GM12878 (cell line): ENCODE measurements at regions not wholly inside any gene's neighbourhood (a gene's known extent, or its start where the extent isn't known, plus 50 kb on each side); places are given as distances from the start of the nearest gene placed in this dataset.

Source experiments
- CEBPB ChIP-seq, 2 experiments: fragments of 150-350 bp in 1 of 2; IDR thresholded peaks; 2 replicates each; pipeline ENCODE4 v1.6.1; 2012 to 2014; ENCODE audit warnings: low read depth in 2 of 2, low read length in 2 of 2, borderline replicate concordance in 1 of 2, inconsistent platforms in 1 of 2
- EP300 ChIP-seq, 2 experiments: fragments of 150-350 bp in 1 of 2; IDR thresholded peaks; 2 replicates each; pipeline ENCODE4 v1.6.1; 2011 to 2012; ENCODE audit warnings: low read depth in 2 of 2, low read length in 2 of 2, borderline replicate concordance in 1 of 2, improper control_type of control experiment in 1 of 2, inconsistent platforms in 1 of 2; ENCODE audit not compliant: control insufficient read depth in 1 of 2
- EZH2 ChIP-seq: IDR thresholded peaks from 2 replicates; pipeline ENCODE4 v1.6.1; 2012; ENCODE audit warnings: low read depth, mild to moderate bottlenecking, control low read depth, inconsistent platforms, low read length, borderline replicate concordance; ENCODE audit not compliant: control insufficient read depth
- MXI1 ChIP-seq: fragments of 150-350 bp; IDR thresholded peaks from 2 replicates; pipeline ENCODE4 v1.6.1; 2011; ENCODE audit warnings: low read depth, mild to moderate bottlenecking, inconsistent platforms, low read length, improper control_type of control experiment
- NBN ChIP-seq: fragments of 450-650 bp; IDR thresholded peaks from 2 replicates; pipeline ENCODE4 v1.6.1; 2016
- PML ChIP-seq: IDR thresholded peaks from 2 replicates; pipeline ENCODE4 v1.6.1; 2012; ENCODE audit warnings: low read length, inconsistent platforms
- POLR2A ChIP-seq: IDR thresholded peaks from 2 replicates; pipeline ENCODE4 v1.6.1; 2011; ENCODE audit warnings: low read depth, mild to moderate bottlenecking, low read length
- TCF7 ChIP-seq: IDR thresholded peaks from 2 replicates; pipeline ENCODE4 v1.6.1; 2014; ENCODE audit warnings: antibody characterized with exemption, borderline replicate concordance
- USF1 ChIP-seq: IDR thresholded peaks from 2 replicates; pipeline ENCODE4 v1.6.1; 2011; ENCODE audit warnings: borderline replicate concordance, low read depth, mild to moderate bottlenecking, moderate library complexity, mixed read lengths, low read length; ENCODE audit not compliant: insufficient read depth; ENCODE audit errors: extremely low read length
- USF2 ChIP-seq: IDR thresholded peaks from 2 replicates; pipeline ENCODE4 v1.6.1; 2011; ENCODE audit warnings: low read depth, low read length, improper control_type of control experiment, borderline replicate concordance
- ZNF274 ChIP-seq: IDR thresholded peaks from one replicate; pipeline ENCODE4 v1.8.0; 2011; ENCODE audit not compliant: insufficient read length, insufficient read depth
- TF ChIP-seq, protein P1 (sequence below), 3 experiments: IDR thresholded peaks in 2 of 3; conservative IDR thresholded peaks in 1 of 3; 2 replicates each; pipeline ENCODE4 v1.5.1; 2011; ENCODE audit warnings: low read depth in 3 of 3, low read length in 3 of 3, mild to moderate bottlenecking in 3 of 3, control low read depth in 2 of 3, moderate library complexity in 2 of 3, inconsistent platforms in 1 of 3, mixed read lengths in 1 of 3; ENCODE audit not compliant: control insufficient read depth in 2 of 3, insufficient read depth in 1 of 3; ENCODE audit errors: extremely low read depth in 1 of 3
- TF ChIP-seq, protein P2 (sequence below): fragments of 450-650 bp; formaldehyde crosslinking; IDR thresholded peaks from 2 replicates; pipeline ENCODE4 v1.5.0; 2022; ENCODE audit warnings: mild to moderate bottlenecking, missing genetic modification characterization

- TF ChIP-seq, protein P1, sequence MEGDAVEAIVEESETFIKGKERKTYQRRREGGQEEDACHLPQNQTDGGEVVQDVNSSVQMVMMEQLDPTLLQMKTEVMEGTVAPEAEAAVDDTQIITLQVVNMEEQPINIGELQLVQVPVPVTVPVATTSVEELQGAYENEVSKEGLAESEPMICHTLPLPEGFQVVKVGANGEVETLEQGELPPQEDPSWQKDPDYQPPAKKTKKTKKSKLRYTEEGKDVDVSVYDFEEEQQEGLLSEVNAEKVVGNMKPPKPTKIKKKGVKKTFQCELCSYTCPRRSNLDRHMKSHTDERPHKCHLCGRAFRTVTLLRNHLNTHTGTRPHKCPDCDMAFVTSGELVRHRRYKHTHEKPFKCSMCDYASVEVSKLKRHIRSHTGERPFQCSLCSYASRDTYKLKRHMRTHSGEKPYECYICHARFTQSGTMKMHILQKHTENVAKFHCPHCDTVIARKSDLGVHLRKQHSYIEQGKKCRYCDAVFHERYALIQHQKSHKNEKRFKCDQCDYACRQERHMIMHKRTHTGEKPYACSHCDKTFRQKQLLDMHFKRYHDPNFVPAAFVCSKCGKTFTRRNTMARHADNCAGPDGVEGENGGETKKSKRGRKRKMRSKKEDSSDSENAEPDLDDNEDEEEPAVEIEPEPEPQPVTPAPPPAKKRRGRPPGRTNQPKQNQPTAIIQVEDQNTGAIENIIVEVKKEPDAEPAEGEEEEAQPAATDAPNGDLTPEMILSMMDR (IDR thresholded peaks at IDR 0.05 in 2 of 3, conservative IDR thresholded peaks at IDR 0.05 in 1 of 3; ENCODE audit: control insufficient read depth in 2 of 3, extremely low read depth in 1 of 3, insufficient read depth in 1 of 3, low read depth in 3 of 3, low read length in 3 of 3), result no peak
- TF ChIP-seq PML, result no peak
- no peak for TF ChIP-seq MXI1
- TF ChIP-seq POLR2A, result no peak
- no peak for TF ChIP-seq EP300 (IDR thresholded peaks at IDR 0.05; ENCODE audit: borderline replicate concordance in 1 of 2, control insufficient read depth in 1 of 2, low read depth in 2 of 2, low read length in 2 of 2)
- TF ChIP-seq NBN, result no peak
- no peak for TF ChIP-seq TCF7
- TF ChIP-seq ZNF274, result no peak
- no peak for TF ChIP-seq USF2
- no peak for TF ChIP-seq USF1
- TF ChIP-seq EZH2, result no peak
- TF ChIP-seq, protein P2, sequence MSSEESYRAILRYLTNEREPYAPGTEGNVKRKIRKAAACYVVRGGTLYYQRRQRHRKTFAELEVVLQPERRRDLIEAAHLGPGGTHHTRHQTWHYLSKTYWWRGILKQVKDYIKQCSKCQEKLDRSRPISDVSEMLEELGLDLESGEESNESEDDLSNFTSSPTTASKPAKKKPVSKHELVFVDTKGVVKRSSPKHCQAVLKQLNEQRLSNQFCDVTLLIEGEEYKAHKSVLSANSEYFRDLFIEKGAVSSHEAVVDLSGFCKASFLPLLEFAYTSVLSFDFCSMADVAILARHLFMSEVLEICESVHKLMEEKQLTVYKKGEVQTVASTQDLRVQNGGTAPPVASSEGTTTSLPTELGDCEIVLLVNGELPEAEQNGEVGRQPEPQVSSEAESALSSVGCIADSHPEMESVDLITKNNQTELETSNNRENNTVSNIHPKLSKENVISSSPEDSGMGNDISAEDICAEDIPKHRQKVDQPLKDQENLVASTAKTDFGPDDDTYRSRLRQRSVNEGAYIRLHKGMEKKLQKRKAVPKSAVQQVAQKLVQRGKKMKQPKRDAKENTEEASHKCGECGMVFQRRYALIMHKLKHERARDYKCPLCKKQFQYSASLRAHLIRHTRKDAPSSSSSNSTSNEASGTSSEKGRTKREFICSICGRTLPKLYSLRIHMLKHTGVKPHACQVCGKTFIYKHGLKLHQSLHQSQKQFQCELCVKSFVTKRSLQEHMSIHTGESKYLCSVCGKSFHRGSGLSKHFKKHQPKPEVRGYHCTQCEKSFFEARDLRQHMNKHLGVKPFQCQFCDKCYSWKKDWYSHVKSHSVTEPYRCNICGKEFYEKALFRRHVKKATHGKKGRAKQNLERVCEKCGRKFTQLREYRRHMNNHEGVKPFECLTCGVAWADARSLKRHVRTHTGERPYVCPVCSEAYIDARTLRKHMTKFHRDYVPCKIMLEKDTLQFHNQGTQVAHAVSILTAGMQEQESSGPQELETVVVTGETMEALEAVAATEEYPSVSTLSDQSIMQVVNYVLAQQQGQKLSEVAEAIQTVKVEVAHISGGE, result no peak
- TF ChIP-seq CEBPB (IDR thresholded peaks at IDR 0.05; ENCODE audit: borderline replicate concordance in 1 of 2, low read depth in 2 of 2, low read length in 2 of 2), result no peak
Observed at GRCh38 chr22:49095366-49095765, 732.3 kb downstream of the BRD1 start.
